Amniotic epithelial cell (primary cell): ENCODE measurements at regions not wholly inside any gene's neighbourhood (a gene's known extent, or its start where the extent isn't known, plus 50 kb on each side); places are given as distances from the start of the nearest gene placed in this dataset.

Experiments
- DNase-seq: peaks from one replicate; pipeline ENCODE4 v3.0.0-alpha.2; 2010; ENCODE audit warnings: low read depth

GRCh38 chr6:120230008-120230407, 880.4 kb upstream of the MAN1A1 start:
- no peak for DNase-seq

- DNase-seq = no peak
Observed at GRCh38 chr6:120228297-120228696, 878.7 kb upstream of the MAN1A1 start.

- DNase-seq = no peak
Observed at GRCh38 chr6:120219339-120219738, 869.8 kb upstream of the MAN1A1 start.

GRCh38 chr6:120214088-120214499, 864.5 kb upstream of the MAN1A1 start:
- peak; percentile 57 for DNase-seq

GRCh38 chr6:120211955-120212792, 862.6 kb upstream of the MAN1A1 start:
- peak; percentile 82 for DNase-seq

GRCh38 chr6:120202878-120203277, 853.3 kb upstream of the MAN1A1 start:
- no peak for DNase-seq

GRCh38 chr6:120200853-120201252, 851.3 kb upstream of the MAN1A1 start:
- DNase-seq = no peak

GRCh38 chr6:120198033-120198432, 848.5 kb upstream of the MAN1A1 start:
- DNase-seq = peak; percentile 97

- no peak for DNase-seq
Observed at GRCh38 chr6:120186080-120186479, 836.5 kb upstream of the MAN1A1 start.

GRCh38 chr6:120173250-120173649, 823.7 kb upstream of the MAN1A1 start:
- no peak for DNase-seq

- no peak for DNase-seq
Observed at GRCh38 chr6:120164531-120164930, 815.0 kb upstream of the MAN1A1 start.

GRCh38 chr6:120157873-120158272, 808.3 kb upstream of the MAN1A1 start:
- DNase-seq = no peak

- no peak for DNase-seq
Observed at GRCh38 chr6:120147071-120147871, 797.7 kb upstream of the MAN1A1 start.

- DNase-seq = no peak
Observed at GRCh38 chr6:120141601-120142000, 792.0 kb upstream of the MAN1A1 start.

GRCh38 chr6:120137492-120137891, 787.9 kb upstream of the MAN1A1 start:
- DNase-seq = no peak

- DNase-seq = no peak
Observed at GRCh38 chr6:120129228-120129627, 779.7 kb upstream of the MAN1A1 start.

- DNase-seq = no peak
Observed at GRCh38 chr6:120122401-120122800, 772.8 kb upstream of the MAN1A1 start.

GRCh38 chr6:120116343-120116742, 766.8 kb upstream of the MAN1A1 start:
- no peak for DNase-seq

- DNase-seq = no peak
Observed at GRCh38 chr6:120112980-120113379, 763.4 kb upstream of the MAN1A1 start.

- no peak for DNase-seq
Observed at GRCh38 chr6:120111001-120111400, 761.4 kb upstream of the MAN1A1 start.

GRCh38 chr6:120108061-120108795, 758.7 kb upstream of the MAN1A1 start:
- no peak for DNase-seq

GRCh38 chr6:120103618-120104017, 754.1 kb upstream of the MAN1A1 start:
- no peak for DNase-seq
